H9 (cell line): ENCODE measurements at regions not wholly inside any gene's neighbourhood (a gene's known extent, or its start where the extent isn't known, plus 50 kb on each side); places are given as distances from the start of the nearest gene placed in this dataset.

Experiments used
- DNase-seq: peaks from one replicate; pipeline ENCODE4 v3.0.0-alpha.2; 2017
- H2AFZ ChIP-seq: one replicate; pipeline ENCODE4 v1.6.1; 2013; ENCODE audit warnings: mild to moderate bottlenecking, low read length, control low read depth, moderate library complexity
- H2AK5ac ChIP-seq: 2 replicates; pipeline ENCODE4 v1.6.1; 2013; ENCODE audit warnings: low read length, control low read depth, mixed read lengths; ENCODE audit not compliant: insufficient read length
- H2BK120ac ChIP-seq: one replicate; pipeline ENCODE4 v1.6.1; 2013; ENCODE audit warnings: low read depth, mild to moderate bottlenecking, low read length, control low read depth, inconsistent platforms; ENCODE audit not compliant: poor library complexity, severe bottlenecking
- H2BK12ac ChIP-seq: 2 replicates; pipeline ENCODE4 v1.6.1; 2013; ENCODE audit warnings: low read length, control low read depth, mixed read lengths, low read depth; ENCODE audit not compliant: insufficient read length
- H2BK15ac ChIP-seq: 2 replicates; pipeline ENCODE4 v1.6.1; 2013; ENCODE audit warnings: low read depth, low read length, control low read depth
- H2BK20ac ChIP-seq: one replicate; pipeline ENCODE4 v1.6.1; 2013; ENCODE audit warnings: low read depth, mild to moderate bottlenecking, low read length, control low read depth, inconsistent platforms; ENCODE audit not compliant: poor library complexity, severe bottlenecking
- H2BK5ac ChIP-seq: 2 replicates; pipeline ENCODE4 v1.6.1; 2013; ENCODE audit warnings: low read length, control low read depth, mixed read lengths; ENCODE audit not compliant: insufficient read length
- H3K14ac ChIP-seq: 2 replicates; pipeline ENCODE4 v1.6.1; 2013; ENCODE audit warnings: low read length, control low read depth; ENCODE audit not compliant: insufficient read depth
- H3K18ac ChIP-seq: 2 replicates; pipeline ENCODE4 v1.6.1; 2013; ENCODE audit warnings: low read depth, mild to moderate bottlenecking, mixed read lengths, low read length, control low read depth; ENCODE audit not compliant: insufficient read length
- H3K23ac ChIP-seq: 2 replicates; pipeline ENCODE4 v1.6.1; 2013; ENCODE audit warnings: low read length, control low read depth, mixed read lengths, low read depth; ENCODE audit not compliant: insufficient read length
- H3K23me2 ChIP-seq: 2 replicates; pipeline ENCODE4 v1.6.1; 2013; ENCODE audit warnings: low read depth, mild to moderate bottlenecking, mixed read lengths, low read length, control low read depth; ENCODE audit not compliant: insufficient read length, poor library complexity, severe bottlenecking
- H3K27ac ChIP-seq: 2 replicates; pipeline ENCODE4 v1.5.1; 2013; ENCODE audit warnings: low read length, control low read depth, mixed read lengths, low read depth; ENCODE audit not compliant: insufficient read length
- H3K27me3 ChIP-seq: 2 replicates; pipeline ENCODE4 v1.6.1; 2013; ENCODE audit warnings: low read length, control low read depth, inconsistent platforms; ENCODE audit not compliant: insufficient read depth
- H3K4ac ChIP-seq: 2 replicates; pipeline ENCODE4 v1.6.1; 2013; ENCODE audit warnings: low read depth, mild to moderate bottlenecking, control low read depth, inconsistent platforms, low read length, moderate library complexity
- H3K4me1 ChIP-seq: 2 replicates; pipeline ENCODE4 v1.6.1; 2013; ENCODE audit warnings: low read length, control low read depth, inconsistent platforms; ENCODE audit not compliant: insufficient read depth
- H3K4me2 ChIP-seq: 2 replicates; pipeline ENCODE4 v1.6.1; 2013; ENCODE audit warnings: low read length, control low read depth, mixed read lengths; ENCODE audit not compliant: insufficient read length, insufficient read depth
- H3K56ac ChIP-seq: 2 replicates; pipeline ENCODE4 v1.6.1; 2013; ENCODE audit warnings: low read depth, mild to moderate bottlenecking, mixed read lengths, low read length, control low read depth; ENCODE audit not compliant: insufficient read length
- H3K79me1 ChIP-seq: 2 replicates; pipeline ENCODE4 v1.6.1; 2013; ENCODE audit warnings: low read depth, mild to moderate bottlenecking, moderate library complexity, low read length, control low read depth, inconsistent platforms; ENCODE audit not compliant: insufficient read depth, poor library complexity, severe bottlenecking
- H3K79me2 ChIP-seq: 2 replicates; pipeline ENCODE4 v1.6.1; 2013; ENCODE audit warnings: low read length, control low read depth, inconsistent platforms; ENCODE audit not compliant: insufficient read depth
- H3K9ac ChIP-seq: 2 replicates; pipeline ENCODE4 v1.6.1; 2013; ENCODE audit warnings: low read length, control low read depth, mixed read lengths; ENCODE audit not compliant: insufficient read length; ENCODE audit errors: extremely low read depth
- H3K9me3 ChIP-seq: one replicate; pipeline ENCODE4 v1.6.1; 2013; ENCODE audit warnings: low read depth, low read length, inconsistent platforms; ENCODE audit not compliant: control insufficient read depth
- H3T11ph ChIP-seq: one replicate; pipeline ENCODE4 v1.6.1; 2013; ENCODE audit warnings: mild to moderate bottlenecking, low read length, control low read depth, inconsistent platforms
- H4K20me1 ChIP-seq: one replicate; pipeline ENCODE4 v1.6.1; 2013; ENCODE audit not compliant: control insufficient read depth, insufficient read length, insufficient read depth
- H4K5ac ChIP-seq: 2 replicates; pipeline ENCODE4 v1.6.1; 2013; ENCODE audit warnings: low read depth, mild to moderate bottlenecking, mixed read lengths, low read length, control low read depth; ENCODE audit not compliant: insufficient read length
- H4K8ac ChIP-seq: replicated peaks from 2 replicates; pipeline ENCODE4 v1.6.1; 2013; ENCODE audit warnings: low read length, control low read depth, mixed read lengths, low read depth; ENCODE audit not compliant: insufficient read length
- H4K91ac ChIP-seq: 2 replicates; pipeline ENCODE4 v1.6.1; 2013; ENCODE audit warnings: low read depth, mild to moderate bottlenecking, moderate library complexity, mixed read lengths, low read length, control low read depth; ENCODE audit not compliant: insufficient read length
- H3K27ac Mint-ChIP-seq, 3 experiments: 2 replicates in 2 of 3; 3 replicates in 1 of 3; pipeline ENCODE4 v1.8.0; 2020 to 2021; ENCODE audit warnings: mixed read lengths in 3 of 3, mild to moderate bottlenecking in 1 of 3, moderate library complexity in 1 of 3
- H3K27me3 Mint-ChIP-seq: 2 replicates; pipeline ENCODE4 v1.8.0; 2021; ENCODE audit warnings: low read depth, mild to moderate bottlenecking, moderate library complexity, mixed read lengths
- H3K36me3 Mint-ChIP-seq, 3 experiments: 2 replicates in 2 of 3; 3 replicates in 1 of 3; pipeline ENCODE4 v1.8.0; 2020 to 2021; ENCODE audit warnings: low read depth in 3 of 3, mixed read lengths in 3 of 3; ENCODE audit not compliant: insufficient read depth in 1 of 3
- H3K4me1 Mint-ChIP-seq, 2 experiments: 2 replicates each; pipeline ENCODE4 v1.8.0; 2020; ENCODE audit warnings: mixed read lengths in 2 of 2
- H3K4me3 Mint-ChIP-seq, 2 experiments: 2 replicates in 1 of 2; 3 replicates in 1 of 2; pipeline ENCODE4 v1.8.0; 2020 to 2021; ENCODE audit warnings: mild to moderate bottlenecking in 2 of 2, mixed read lengths in 2 of 2, moderate library complexity in 1 of 2
- H3K9me3 Mint-ChIP-seq, 2 experiments: 2 replicates in 1 of 2; 3 replicates in 1 of 2; pipeline ENCODE4 v1.8.0; 2020; ENCODE audit warnings: mild to moderate bottlenecking in 2 of 2, mixed read lengths in 2 of 2, moderate library complexity in 1 of 2
- CTCF ChIP-seq: fragments of 200-600 bp; sonication (generic); conservative IDR thresholded peaks from 3 replicates; pipeline ENCODE4 v1.8.0; 2021; ENCODE audit warnings: antibody characterized with exemption, mild to moderate bottlenecking
- WGBS: extraction: QIAGEN DNeasy Blood & Tissue Kit; methylation state at CpG from one replicate; pipeline ENCODE4 v1.1.7; 2013; ENCODE audit warnings: missing lambda C conversion rate, low lambda C conversion rate, mixed read lengths; ENCODE audit not compliant: insufficient read length; ENCODE audit errors: extremely low coverage; 5-methylcytosine and 5-hydroxymethylcytosine counted together

- H2BK5ac ChIP-seq, result no peak overlapping the region
- H3K14ac ChIP-seq, result no peak overlapping the region
- no peak overlapping the region for H2BK120ac ChIP-seq
- H3K27ac ChIP-seq, result no peak overlapping the region
- H2AK5ac ChIP-seq, result no peak overlapping the region
- H3K79me2 ChIP-seq, result no peaks in the 10 kb centered on the region
- H3K4me1 Mint-ChIP-seq, result peaks cover 39 to 41% of the 10 kb centered on the region in 2 experiments
- no peak overlapping the region for H2BK15ac ChIP-seq
- no peak overlapping the region for H3K18ac ChIP-seq
- H2BK12ac ChIP-seq, result no peak overlapping the region
- no peaks in the 10 kb centered on the region for H3K23me2 ChIP-seq
- no peak overlapping the region for H3K56ac ChIP-seq
- peaks cover 3% of the 10 kb centered on the region for H3K27me3 Mint-ChIP-seq
- H3K79me1 ChIP-seq, result no peaks in the 10 kb centered on the region
- no peak overlapping the region for H4K8ac ChIP-seq
- no peaks in the 10 kb centered on the region for H3K9me3 ChIP-seq
- no peak overlapping the region for H3K4me3 Mint-ChIP-seq
- no peaks in the 10 kb centered on the region for H3K9me3 Mint-ChIP-seq
- H3K4me1 ChIP-seq, result peaks cover 6% of the 10 kb centered on the region; the same call in 1 of the 2 replicates
- H4K5ac ChIP-seq, result no peak overlapping the region
- no peak overlapping the region for H2BK20ac ChIP-seq
- no peak overlapping the region for H3K27ac Mint-ChIP-seq
- no peak overlapping the region for H3K4me2 ChIP-seq
- no peaks in the 10 kb centered on the region for H3K27me3 ChIP-seq
- no peak for DNase-seq
- no peak overlapping the region for H3K23ac ChIP-seq
- no peak overlapping the region for H3T11ph ChIP-seq
- no peaks in the 10 kb centered on the region for H3K36me3 Mint-ChIP-seq
- no peak overlapping the region for H3K9ac ChIP-seq
- no peaks in the 10 kb centered on the region for H4K20me1 ChIP-seq
- no peak overlapping the region for H3K4ac ChIP-seq
- WGBS, result no CpG with 5 or more reads among the region's 5 CpGs
- no peak overlapping the region for H2AFZ ChIP-seq
- TF ChIP-seq CTCF, result no peak
- no peak overlapping the region for H4K91ac ChIP-seq
Measured at GRCh38 chr12:24227551-24227950, 278.1 kb upstream of the SOX5 start.
